ENCODE measurements at regions not wholly inside any gene's neighbourhood (a gene's known extent, or its start where the extent isn't known, plus 50 kb on each side); places are given as distances from the start of the nearest gene placed in this dataset.

DNA sequence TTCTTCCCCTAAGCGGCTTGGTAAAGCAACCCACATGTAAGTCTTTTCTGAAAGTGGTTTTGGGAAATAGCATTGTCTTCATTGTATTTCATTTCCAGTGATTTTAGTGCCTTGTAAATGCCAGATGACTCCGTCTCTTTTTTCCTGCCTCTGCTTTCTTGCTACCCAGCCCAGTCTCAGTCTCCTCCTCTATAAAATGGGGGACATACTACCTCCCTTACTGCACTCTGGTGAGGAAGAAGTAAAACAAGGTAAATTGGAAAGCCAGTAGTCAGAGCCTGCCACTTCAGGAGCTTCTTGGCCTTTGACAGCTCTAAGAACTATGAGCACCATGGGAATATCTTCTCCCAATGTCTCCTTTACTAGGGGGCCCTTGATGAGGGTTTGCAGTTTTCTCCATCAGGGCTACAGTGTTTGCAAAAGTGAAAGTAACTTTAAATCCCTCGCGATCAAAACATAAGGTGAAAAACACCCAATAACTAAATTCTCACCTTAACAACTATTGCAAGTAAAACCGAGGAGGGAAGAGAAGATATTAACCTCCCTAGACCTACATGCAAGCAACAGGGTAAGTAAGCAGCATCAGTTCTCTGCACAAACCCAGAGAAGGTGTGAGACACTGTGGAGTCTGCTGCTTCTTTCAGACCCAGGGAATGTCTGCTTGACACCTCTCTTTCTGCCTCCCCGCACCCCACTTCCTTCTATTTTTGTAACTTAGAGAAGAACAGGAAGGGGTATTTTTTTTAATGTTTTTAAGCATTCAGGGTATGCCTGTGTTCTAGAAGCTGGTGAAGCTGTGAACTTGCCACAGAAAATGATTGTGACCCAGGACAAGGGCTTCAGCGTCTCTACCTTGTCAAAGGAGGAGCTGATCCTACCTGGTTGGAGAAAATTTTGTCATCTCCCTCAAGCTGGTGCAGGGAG is 159.1 kb upstream of the EOMES start:
- no peak for DNase-seq (ENCODE audit: low spot score)
- Histone ChIP-seq H3K9ac (ENCODE audit: low read depth in 1 of 2, low read length in 2 of 2) (no peak overlapping the region), H3K4me3 (ENCODE audit: low read depth in 1 of 3, low read length in 3 of 3) (no peak overlapping the region), H3K36me3 (ENCODE audit: control insufficient read depth in 4 of 4, insufficient read depth in 3 of 4, low read depth in 1 of 4, low read length in 3 of 4) (no peaks in the 10 kb centered on the region), H3K27ac (ENCODE audit: low read depth in 1 of 2, low read length in 2 of 2) (no peak overlapping the region), H3K9me3 (ENCODE audit: control insufficient read depth in 4 of 4, low read length in 3 of 4) (no peaks in the 10 kb centered on the region), H3K4me1 (ENCODE audit: control insufficient read depth in 4 of 4, insufficient read depth in 4 of 4, low read length in 3 of 4) (peaks cover 0 to 4% (median 0%) of the 10 kb centered on the region in 4 donors), H3K27me3 (ENCODE audit: control insufficient read depth in 4 of 4, insufficient read depth in 4 of 4, low read length in 3 of 4) (no peaks in the 10 kb centered on the region)
- 57% methylated on average over 7 of the region's 7 CpGs for WGBS
- TF ChIP-seq RXRA (IDR thresholded peaks at IDR 0.05) (no peak), NR2F2 (IDR thresholded peaks at IDR 0.05) (no peak)

DNA sequence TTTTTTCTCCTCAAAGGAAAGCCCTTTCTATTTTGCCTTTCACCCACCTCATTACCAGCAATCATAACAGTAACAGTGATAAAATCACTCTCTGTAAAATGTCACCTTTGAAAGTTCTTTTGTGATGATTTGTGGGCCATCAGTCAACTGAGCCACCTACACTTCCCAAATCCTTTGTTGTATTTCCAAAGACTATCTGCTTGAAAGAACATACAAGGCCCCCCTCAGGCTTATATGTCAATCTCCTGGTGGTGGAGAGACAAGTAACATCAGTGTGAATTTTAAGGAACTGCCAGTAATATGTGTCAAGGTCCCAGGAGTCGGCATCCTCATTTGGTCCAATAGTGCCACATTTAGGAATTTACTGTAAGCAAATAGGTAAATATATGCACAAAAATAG is 161.1 kb upstream of the EOMES start:
- no peak for DNase-seq (ENCODE audit: low spot score)
- Histone ChIP-seq H3K36me3 (ENCODE audit: control insufficient read depth in 4 of 4, insufficient read depth in 3 of 4, low read depth in 1 of 4, low read length in 3 of 4) (no peaks in the 10 kb centered on the region), H3K4me3 (ENCODE audit: low read depth in 1 of 3, low read length in 3 of 3) (no peak overlapping the region), H3K4me1 (ENCODE audit: control insufficient read depth in 4 of 4, insufficient read depth in 4 of 4, low read length in 3 of 4) (peaks cover 0 to 4% (median 0%) of the 10 kb centered on the region in 4 donors), H3K9ac (ENCODE audit: low read depth in 1 of 2, low read length in 2 of 2) (no peak overlapping the region), H3K27ac (ENCODE audit: low read depth in 1 of 2, low read length in 2 of 2) (no peak overlapping the region), H3K9me3 (ENCODE audit: control insufficient read depth in 4 of 4, low read length in 3 of 4) (no peaks in the 10 kb centered on the region), H3K27me3 (ENCODE audit: control insufficient read depth in 4 of 4, insufficient read depth in 4 of 4, low read length in 3 of 4) (no peaks in the 10 kb centered on the region)
- 76% methylated on average over 1 of the region's 1 CpG for WGBS
- TF ChIP-seq RAD21 (IDR thresholded peaks at IDR 0.05) (no peak), FOXA1 (IDR thresholded peaks at IDR 0.05) (no peak), NR2F2 (IDR thresholded peaks at IDR 0.05) (no peak), FOXA2 (IDR thresholded peaks at IDR 0.05) (no peak), REST (IDR thresholded peaks at IDR 0.05) (no peak), ZBTB33 (IDR thresholded peaks at IDR 0.05) (no peak), YY1 (IDR thresholded peaks at IDR 0.05) (no peak), HNF4A (conservative IDR thresholded peaks at IDR 0.05) (no peak), EGR1 (IDR thresholded peaks at IDR 0.05; ENCODE audit: low read depth in 2 of 2) (no peak), JUND (IDR thresholded peaks at IDR 0.05) (no peak), SP1 (IDR thresholded peaks at IDR 0.05) (no peak), RXRA (IDR thresholded peaks at IDR 0.05) (no peak), CTCF (IDR thresholded peaks at IDR 0.05; ENCODE audit: low read depth, low read length, missing input control) (no peak), HNF4G (IDR thresholded peaks at IDR 0.05) (no peak), GABPA (IDR thresholded peaks at IDR 0.05 in 1 of 2, conservative IDR thresholded peaks at IDR 0.05 in 1 of 2) (no peak), TAF1 (conservative IDR thresholded peaks at IDR 0.05) (no peak)
- TF ChIP-seq, protein P1, sequence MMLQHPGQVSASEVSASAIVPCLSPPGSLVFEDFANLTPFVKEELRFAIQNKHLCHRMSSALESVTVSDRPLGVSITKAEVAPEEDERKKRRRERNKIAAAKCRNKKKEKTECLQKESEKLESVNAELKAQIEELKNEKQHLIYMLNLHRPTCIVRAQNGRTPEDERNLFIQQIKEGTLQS (IDR thresholded peaks at IDR 0.05) = no peak
- TF ChIP-seq, protein P2, sequence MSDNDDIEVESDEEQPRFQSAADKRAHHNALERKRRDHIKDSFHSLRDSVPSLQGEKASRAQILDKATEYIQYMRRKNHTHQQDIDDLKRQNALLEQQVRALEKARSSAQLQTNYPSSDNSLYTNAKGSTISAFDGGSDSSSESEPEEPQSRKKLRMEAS (IDR thresholded peaks at IDR 0.05) = no peak
